ENCODE measurements at regions not wholly inside any gene's neighbourhood (a gene's known extent, or its start where the extent isn't known, plus 50 kb on each side); places are given as distances from the start of the nearest gene placed in this dataset.

DNA sequence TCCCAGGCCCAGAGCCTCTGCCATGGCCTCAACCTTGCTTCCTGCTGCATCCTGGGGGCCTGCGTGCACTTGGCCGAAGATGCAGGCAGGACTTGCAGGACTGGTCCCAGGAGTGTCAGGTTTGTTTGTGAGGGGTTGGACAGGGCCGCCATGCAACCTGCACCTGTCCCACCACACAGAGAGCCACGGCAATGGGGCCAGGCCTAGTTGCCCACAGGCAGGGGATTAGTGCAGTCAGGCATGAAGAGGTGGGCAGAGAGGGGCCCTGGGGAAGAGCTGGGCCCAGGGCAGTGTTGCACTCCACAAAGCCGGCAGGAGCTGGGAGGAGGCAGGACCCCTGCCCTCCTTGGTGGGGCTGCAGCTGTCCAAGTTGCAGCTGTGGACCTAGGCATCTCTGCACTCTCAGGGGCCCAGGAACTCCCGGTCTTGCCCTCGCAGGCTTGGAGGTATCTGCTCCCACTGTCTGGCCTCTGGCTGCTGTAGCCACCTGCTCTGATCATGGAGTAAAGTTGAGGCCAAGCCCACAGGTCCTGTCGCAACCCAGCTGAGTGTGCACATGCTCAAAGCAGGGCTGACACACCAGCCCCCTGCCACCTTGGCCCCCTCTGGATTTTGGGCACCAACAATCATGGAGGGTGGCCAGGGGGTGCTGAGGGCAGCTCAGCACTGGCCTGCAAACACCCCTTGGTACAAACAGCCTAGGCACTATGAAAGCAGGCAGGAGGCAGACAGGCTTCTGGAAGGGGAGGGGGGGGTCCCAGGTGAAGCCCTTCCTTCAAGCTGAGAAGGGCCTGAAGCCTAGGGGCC, 190.4 kb upstream of the PCDH10 start:
- TF ChIP-seq, protein P1, sequence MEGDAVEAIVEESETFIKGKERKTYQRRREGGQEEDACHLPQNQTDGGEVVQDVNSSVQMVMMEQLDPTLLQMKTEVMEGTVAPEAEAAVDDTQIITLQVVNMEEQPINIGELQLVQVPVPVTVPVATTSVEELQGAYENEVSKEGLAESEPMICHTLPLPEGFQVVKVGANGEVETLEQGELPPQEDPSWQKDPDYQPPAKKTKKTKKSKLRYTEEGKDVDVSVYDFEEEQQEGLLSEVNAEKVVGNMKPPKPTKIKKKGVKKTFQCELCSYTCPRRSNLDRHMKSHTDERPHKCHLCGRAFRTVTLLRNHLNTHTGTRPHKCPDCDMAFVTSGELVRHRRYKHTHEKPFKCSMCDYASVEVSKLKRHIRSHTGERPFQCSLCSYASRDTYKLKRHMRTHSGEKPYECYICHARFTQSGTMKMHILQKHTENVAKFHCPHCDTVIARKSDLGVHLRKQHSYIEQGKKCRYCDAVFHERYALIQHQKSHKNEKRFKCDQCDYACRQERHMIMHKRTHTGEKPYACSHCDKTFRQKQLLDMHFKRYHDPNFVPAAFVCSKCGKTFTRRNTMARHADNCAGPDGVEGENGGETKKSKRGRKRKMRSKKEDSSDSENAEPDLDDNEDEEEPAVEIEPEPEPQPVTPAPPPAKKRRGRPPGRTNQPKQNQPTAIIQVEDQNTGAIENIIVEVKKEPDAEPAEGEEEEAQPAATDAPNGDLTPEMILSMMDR (conservative IDR thresholded peaks at IDR 0.05; ENCODE audit: low read length): no peak
- no peak for TF ChIP-seq EZH2phosphoT487 (IDR thresholded peaks at IDR 0.05; ENCODE audit: borderline replicate concordance)

All from Loucy (cell line).